Myocyte (in vitro differentiated cells): ENCODE measurements at regions not wholly inside any gene's neighbourhood (a gene's known extent, or its start where the extent isn't known, plus 50 kb on each side); places are given as distances from the start of the nearest gene placed in this dataset.
"Not testable (repeated sequence)": the region's sequence is repeated elsewhere in the genome, so short reads cannot be mapped to it uniquely, and the experiment has no call there.

Experiments
- DNase-seq: peaks from one replicate; pipeline ENCODE4 v3.0.0-alpha.2; 2012; ENCODE audit warnings: low read depth

DNA sequence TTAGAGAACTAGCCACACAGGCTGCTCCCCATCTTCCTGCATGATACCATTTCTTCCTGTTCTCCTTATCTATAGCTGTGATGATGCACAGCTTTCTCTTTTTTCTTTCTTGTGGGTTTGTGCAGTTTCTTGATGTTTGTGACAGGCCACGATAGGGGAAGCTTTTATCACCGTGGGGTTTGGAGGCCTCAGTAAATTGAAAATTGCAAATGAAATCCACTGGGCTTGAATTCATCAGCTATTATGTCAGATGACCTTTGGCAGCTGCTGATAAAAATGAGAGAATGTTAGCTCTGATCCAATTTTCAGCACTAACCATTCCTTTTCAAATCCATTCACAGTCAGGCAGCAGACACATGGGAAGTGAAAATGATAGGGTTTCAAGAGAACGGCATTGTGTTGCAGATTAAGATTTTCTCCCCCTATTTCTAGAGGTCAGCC, 176.9 kb upstream of the SOX2 start:
- DNase-seq, result no peak

DNA sequence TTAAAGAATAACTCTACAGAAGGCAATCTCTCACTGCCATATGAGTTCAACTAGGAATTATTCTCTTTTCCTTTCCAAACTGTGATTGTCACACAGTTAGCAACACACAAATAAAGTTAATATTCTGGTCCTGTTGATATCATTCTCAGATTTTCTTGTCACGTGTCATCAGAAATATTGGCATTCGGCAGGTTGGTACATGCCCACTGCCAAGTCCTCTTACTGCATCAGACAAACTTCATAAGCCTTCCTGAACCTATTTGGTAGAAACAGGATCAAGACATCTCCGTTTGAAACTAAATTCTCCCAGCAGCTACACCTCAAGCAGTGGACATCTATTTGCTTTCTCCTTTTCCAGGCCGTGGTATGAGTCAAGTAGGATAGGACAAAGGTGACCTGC, 177.9 kb upstream of the SOX2 start:
- DNase-seq, result no peak

DNA sequence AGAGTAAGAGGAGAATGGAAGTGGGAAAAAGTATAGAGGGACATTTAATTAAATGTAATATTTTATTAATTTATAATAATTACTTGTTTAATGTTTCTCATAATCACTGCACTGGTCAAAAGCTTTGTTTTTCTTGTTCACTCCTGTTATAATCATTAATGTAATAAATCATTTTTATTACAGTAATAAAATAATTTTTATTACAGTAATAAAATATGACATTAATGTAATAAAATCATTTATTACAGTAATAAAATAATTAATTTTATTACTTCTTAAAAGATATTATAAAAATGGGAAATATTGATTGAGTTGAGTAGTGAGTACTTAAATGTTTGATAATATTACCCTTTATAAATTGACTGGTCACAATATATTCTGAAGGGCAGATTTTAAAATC, 181.1 kb upstream of the SOX2 start:
- no peak for DNase-seq

DNA sequence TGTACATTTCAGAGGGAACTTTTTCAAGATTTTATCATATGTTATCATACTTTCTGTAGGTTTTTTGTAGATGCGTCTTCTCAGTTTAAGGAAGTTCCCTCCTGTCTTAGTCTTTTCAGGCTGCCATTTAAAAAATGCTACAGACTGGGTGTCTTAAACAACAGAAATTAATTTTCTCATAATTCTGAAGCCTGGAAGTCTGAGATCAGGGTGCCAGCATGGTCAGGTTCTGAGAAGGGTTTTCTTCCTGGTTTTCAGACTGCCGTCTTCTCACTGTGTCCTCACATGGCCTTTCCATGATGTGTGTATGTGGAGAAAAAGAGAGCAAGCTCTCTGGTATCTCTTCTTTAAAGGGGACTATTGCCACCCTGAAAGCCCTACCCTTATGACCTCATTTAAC, 189.9 kb upstream of the SOX2 start:
- DNase-seq, result no peak

DNA sequence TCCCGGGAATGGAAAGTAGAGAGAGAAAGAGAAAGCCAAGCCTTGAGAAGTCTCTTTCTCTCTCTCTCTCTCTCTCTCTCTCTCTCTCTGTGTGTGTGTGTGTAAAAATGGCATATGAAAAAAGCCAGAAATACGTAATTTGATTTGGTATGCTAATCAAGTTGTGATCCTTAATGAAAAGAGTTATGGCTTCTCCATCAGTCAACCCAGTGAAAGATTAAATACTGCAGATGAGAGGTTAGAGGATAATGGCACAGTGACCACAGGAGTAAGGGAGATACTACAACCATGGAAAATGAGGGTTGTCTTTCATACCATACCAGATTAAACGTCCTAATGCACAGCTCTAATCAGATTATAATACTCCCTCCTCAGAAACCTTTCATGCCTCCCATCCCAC, 193.5 kb upstream of the SOX2 start:
- no peak for DNase-seq

DNA sequence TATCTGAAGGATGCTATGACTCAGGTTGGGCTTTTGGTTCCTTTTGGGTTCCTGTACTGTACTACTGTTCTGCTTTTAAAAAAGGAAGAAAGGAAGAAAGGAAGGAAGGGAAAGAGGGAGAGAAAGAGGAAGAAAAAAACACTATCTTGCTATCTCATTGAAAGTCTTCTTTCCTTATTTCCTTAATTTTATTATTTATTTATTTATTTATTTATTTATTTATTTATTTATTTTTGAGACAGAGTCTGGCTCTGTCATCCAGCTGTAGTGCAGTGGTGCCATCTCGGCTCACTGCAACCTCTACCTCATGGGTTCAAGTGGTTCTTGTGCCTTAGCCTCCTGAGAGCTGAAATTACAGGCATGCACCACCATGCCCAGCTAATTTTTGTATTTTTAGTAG, 198.9 kb upstream of the SOX2 start:
- no peak for DNase-seq

DNA sequence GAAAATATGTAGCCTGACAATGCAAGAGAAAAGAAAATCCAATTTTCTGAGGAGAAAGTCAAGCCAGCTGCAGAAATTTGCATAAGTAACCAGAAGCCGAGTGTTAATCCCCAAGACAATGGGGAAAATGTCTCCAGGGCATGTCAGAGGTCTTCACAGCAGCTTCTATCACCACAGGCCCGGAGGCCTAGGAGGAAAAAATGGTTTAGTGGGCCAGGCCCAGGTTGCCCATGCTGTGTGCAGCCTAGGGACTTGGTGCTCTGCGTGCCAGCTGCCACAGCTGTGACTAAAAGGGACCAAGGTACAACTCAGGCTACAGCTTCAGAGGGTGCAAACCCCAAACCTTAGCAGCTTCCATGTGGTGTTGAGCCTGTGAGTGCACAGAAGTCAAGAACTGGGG, 201.2 kb upstream of the SOX2 start:
- no peak for DNase-seq

DNA sequence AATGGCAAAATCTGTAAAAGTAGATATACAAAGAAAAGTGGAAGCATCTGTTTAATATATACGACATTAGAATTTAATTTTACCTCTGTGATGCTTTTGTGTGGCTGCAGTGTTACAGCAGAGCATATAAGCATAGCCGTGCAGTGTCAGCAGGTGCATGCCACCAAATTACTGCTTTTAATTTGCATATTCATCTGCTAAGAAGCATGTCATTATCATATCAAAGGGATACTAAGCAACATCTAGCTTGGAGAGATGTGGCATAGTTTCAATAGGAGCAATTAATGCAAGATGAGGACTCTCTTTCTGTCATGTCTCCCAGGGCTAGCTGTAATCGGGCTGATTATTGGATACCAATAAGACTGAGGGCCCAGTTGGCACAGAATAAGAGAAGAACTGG, 214.4 kb upstream of the SOX2 start:
- DNase-seq, result no peak

DNA sequence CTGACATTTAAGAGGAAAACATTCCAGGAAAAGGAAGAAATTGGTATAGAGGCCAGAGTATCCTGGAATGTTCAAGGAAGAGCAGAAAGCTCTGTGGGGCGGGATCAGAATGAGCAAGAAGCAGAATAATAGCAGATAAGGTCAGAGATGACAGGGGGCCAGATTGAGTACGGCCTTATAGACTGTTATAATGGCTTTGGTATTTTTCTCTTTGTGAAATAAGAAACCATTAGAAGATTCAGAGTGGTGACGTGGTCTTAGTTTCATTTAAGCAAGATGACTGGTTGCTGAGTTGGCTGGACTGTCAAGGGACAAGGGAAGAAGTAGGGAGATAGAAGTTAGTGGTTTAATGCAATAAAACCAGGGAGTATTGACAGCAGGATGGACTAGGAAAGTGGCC, 218.3 kb upstream of the SOX2 start:
- no peak for DNase-seq

DNA sequence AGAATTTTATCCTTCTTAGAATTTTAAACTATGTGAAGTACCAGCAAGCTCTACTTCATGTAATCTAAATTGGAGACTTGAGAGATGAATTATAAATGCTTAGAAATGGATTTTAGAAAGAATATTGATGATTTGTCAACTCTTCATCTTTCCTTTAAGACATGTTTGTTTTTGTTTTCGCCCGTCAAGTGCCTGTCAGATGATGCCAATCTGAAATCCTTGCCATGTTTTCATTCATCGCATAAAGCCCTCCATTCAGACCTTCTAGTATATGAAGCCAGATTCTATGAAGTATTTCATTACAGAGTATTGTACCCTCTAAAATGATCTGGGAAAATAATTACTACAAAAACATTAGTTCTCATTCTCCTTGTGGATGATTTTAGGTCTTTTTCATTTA, 223.2 kb upstream of the SOX2 start:
- DNase-seq, result no peak

DNA sequence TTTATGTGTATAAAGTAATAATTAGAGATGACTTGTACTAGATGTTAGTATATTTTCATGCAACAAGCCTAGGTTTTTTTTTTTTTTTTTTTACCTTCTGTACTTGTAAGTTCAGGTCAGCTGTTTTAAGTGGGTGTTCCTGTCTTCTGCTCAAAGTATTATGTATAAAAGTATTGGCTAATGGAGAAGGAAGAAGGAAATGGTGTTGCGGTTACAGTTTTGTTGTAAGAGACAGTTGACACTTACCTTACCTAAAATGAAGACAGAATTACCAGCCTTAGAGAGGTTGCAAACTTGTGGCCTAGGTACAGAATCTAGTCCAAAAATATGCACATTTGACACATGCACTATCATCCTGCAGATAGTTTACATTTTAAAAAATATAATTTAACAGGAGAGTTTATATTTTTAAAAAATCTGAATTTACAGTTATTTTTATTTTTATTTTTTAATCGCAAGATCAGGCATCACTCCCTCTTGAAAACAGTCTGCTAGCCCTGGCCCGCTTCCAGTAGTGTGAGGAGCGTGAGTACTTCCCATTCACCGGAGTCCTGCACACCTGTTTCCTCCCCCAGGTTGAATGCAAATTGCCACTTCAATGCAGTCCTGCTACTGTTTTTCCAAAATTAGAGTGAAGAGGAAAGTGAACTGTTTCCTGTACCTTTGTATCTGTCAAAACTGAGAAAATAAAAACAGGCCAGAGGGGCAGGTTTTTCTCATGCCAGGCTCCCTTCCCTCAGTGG, 224.3 kb upstream of the SOX2 start:
- no peak for DNase-seq

DNA sequence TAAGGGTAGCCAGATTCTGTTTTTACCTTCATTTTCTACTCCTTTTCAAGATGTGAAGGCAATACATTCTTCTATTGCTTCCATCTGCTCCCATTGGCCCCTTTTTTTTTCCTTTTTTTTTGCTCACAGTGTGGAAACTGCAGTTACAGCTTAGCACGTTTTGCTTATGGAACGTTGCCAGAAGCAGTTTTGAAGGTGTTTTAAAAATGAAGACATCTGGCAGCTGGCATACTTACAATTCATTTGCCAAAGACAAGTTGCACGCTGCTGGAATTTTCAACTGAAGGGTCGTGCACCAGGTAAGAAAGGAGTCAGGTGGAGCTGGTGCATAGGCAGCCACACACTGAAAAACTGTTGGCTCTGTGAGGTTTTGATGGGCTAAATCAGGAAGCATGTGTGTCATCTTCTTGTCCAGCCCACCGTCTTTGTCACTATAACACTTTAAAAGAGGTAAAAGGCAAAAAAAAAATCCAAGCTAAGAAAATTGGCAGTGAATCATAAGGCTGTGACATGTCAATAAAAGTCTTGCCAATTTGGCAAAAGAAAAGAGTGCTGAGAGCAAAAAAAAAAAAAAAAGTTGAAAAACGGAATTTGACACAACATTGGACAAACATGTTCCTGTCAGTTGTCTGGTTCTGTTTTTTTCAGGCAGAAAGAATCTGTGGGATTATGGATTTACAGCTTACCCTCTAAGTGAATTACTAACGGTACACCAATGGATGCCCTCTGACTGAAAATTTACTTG, 225.4 kb upstream of the SOX2 start:
- no peak for DNase-seq

DNA sequence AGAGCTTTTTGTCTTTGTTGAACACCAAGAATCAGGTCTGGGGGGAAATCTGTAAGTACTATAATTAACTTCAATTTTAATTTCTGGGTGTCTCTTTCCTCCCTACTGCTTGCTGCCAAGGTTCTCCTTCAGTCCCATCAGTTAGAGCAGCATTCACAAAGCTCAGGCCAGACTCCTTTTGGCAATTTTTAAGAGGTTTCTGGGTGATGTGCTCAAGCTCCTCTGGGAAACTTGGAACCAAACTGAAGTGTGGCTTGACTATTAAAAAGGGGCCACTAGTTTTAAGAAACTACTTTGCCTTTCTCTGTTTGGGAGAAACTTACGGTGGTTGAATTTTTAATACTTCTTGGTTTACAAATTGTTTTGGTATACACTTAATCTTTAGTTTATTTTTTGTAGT, 227.7 kb upstream of the SOX2 start:
- no peak for DNase-seq

DNA sequence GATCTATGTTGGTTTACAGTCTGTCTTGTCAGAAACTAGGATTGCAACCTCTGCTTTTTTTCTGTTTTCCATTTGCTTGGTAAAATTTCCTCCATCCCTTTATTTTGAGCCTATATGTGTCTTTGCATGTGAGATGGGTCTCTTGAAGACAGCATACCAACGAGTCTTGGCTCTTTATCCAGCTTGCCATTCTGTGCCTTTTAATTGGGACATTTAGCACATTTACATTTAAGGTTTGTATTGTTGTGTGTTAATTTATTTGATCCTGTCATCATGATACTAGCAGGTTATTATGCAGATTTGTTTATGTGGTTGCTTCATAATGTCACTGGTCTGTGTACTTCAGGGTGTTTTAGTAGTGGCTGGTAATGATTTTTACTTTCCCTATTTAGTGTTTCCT, 236.6 kb upstream of the SOX2 start:
- DNase-seq, result not testable (repeated sequence)

DNA sequence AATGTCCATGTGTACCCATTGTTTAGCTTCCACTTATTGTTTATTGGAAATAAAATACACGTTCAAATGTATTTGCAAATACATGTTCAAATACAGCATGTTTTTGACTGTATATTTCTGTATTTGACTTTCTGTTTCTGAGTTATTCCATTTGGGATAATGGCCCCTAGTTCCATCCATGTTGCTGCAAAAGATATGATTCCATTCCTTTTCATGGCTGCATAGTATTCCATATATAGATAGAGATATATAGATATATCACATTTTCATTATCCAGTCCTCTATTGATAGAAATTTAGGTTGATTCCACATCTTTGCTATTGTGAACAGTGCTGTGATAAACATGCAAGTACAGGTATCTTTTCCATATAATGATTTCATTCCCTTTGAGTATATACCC, 241.4 kb upstream of the SOX2 start:
- DNase-seq, result no peak

DNA sequence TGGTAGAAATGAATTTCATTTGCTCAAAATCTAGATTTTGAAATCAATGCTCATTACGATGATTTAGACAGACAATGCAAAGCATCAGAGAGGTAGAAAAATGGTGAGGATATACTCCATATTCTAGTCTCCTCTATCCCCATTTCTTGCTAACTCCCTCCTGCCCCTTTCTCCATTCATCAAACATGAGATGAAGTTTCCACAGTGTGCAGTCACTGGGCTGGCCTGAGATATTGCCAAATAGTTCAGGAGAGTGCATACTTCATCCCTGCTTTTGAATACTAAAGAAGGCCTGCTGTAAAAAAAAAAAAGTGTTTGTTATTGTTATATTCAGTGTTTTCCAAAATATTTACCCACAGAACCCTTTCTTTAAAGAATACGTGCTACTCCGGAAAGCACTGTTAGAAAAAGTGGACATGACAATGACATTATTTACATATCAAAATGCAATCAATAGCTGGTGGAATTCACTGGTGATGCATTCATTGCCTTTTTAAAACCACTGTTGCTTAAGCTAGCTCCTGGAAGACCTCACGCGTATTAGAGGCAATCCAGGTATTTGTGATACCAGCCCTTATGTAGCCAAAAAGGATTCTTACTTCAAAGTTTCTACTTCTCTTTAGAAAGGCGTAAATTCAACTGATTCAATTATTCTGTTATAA, 247.6 kb upstream of the SOX2 start:
- DNase-seq, result no peak

DNA sequence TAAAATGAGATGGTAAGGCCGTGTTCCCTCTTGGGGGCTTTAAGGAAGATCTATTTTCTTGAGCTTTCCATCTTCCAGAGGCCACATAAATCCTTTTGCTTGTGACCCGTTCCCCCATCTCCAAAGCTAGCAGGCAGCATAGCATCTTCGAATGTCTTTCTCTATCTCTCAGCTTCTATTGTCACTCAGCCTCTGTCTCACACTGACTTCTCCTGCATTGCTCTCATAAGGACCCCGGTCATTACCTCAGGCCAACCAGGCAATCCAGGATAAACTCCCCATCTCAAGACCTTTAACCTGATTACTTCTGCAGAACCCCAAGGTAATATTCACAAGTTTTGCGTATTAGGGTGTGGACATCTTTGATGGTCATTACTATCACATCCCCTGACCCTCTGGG, 250.3 kb upstream of the SOX2 start:
- DNase-seq, result no peak

DNA sequence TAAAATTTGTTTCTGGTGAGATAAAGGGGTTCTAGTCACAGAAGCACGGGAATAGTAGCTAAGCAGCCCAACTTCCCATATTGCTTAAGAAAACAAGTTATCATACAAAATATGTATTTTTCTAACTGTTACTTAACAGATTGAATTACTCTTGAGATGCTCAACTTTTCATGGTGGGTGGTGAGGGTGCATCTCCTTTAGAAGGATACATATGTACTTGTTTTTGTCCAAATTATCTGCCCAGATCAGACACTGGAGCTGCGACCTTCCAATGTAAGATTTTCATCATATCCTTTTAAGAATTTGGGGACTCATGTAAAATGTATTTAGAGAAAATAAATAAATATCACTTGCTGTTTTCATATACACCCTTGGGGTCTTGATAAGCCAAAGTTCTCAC, 252.2 kb upstream of the SOX2 start:
- no peak for DNase-seq

DNA sequence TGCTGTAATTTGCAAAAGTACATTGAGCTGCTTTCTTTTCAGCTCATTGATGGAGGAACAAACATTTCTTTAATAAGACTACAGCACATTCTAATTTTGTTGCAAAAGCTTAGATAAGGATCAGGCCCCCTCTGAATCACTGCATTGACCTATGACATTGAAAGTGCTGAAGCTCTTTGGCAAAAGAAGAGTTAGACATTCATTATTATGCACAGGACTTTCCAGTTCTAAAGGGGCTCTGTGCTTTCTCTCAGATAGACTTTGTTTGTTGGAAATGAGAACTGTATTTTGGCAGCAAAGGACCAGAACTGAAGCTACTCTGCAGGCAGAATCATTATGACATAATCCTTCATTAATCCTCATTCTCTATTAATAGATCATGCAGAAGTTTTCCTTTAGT, 252.9 kb upstream of the SOX2 start:
- no peak for DNase-seq

DNA sequence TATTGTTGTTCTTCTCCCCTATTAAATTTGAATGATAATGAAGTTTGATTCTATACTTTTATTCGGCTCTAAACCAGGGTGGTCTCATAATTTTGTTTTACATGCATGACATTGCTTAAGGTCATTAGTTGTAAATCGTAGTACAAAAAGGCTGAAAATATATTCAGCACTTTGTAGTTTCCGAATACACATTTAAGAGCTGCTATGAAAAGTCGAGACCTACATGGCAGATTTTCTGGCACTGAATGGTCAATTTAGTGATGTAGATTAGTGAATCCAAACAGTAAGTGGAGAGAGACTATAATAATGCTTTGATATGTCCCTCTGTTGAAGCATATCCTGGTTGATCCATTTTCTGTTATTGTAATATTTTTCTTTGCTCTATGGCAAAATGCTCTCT, 254.0 kb upstream of the SOX2 start:
- no peak for DNase-seq

DNA sequence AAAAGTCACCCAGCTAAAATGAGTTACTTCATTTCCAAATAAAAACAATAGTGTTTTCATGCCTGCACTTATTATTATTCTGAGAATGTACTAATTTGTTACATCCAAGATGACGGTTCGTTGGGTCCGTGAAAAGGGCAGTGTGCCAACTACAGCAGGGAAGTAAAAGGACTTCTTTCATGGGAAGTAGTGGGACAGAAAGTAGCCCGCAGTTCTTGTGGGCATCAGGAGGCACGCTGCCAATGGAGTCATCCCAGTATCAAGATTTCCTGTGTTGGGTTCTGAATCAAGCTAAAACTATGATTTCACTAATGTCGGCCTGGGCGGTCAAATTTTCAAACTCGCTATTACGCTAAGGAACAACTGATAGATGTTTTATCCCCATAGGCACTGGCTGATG, 254.5 kb upstream of the SOX2 start:
- DNase-seq, result peak; percentile 0

DNA sequence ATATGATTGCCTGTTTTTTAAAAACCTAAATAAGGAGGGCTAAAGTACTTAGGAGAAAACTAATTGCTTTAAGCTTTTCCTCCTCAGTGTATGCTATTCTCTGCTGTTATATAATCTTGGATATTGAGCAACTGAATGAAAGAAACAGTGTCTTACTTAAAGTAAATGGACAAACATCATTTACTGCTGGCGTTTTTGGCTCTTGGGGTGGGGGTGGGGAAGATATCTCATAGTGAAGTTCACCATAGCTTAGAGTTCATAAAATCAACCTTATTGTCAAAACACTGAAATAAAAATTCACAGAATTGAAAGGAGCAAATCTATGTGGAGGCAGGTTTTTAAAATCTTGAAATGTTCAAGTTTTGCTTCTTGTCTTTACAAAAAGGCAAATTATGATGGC, 256.4 kb upstream of the SOX2 start:
- no peak for DNase-seq
